HS-5 (cell line): ENCODE measurements at regions not wholly inside any gene's neighbourhood (a gene's known extent, or its start where the extent isn't known, plus 50 kb on each side); places are given as distances from the start of the nearest gene placed in this dataset.
"Not testable (repeated sequence)": the region's sequence is repeated elsewhere in the genome, so short reads cannot be mapped to it uniquely, and the experiment has no call there.

Source experiments
- DNase-seq: peaks from one replicate; pipeline ENCODE4 v3.0.0-alpha.2; 2012; ENCODE audit warnings: low read depth

DNA sequence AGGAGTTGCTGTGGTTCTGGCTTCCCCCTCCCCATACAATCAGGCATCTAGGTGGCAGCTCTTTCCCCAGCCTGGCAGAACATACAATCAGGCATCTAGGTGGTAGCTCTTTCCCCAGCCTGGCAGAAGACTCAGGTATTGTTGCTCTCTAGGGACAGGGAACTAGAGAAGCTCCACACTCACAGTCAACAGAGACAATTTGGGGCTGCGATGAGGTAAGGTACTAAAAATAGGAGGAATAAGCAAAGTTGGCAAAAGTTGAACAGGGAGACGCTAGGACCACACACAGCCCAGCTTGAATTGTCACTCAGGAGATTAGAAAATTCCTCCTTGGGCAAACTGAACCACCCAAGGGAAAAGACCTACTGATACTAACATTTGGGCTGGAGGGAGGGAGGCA lies 315.5 kb upstream of the CDH5 start:
- DNase-seq, result no peak

DNA sequence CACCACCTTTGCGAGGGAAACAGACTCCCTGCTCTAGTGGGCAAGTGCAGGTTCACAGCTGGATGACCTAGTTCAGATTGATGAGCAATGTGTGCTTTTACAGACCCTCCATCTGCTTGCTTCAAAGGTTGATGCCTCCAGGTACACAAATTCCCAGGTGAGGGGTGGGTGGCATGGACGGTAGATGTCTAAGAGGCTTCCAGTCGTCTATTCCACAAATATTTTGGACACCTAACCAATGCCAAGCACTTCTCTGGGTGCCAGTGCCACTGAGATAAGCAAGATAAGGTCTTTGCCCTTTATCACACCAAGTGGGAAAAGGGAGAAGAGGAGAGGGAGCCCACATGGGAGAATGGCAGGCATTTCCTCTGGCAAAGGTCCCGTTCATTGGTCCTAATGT lies 316.6 kb upstream of the CDH5 start:
- DNase-seq, result no peak

DNA sequence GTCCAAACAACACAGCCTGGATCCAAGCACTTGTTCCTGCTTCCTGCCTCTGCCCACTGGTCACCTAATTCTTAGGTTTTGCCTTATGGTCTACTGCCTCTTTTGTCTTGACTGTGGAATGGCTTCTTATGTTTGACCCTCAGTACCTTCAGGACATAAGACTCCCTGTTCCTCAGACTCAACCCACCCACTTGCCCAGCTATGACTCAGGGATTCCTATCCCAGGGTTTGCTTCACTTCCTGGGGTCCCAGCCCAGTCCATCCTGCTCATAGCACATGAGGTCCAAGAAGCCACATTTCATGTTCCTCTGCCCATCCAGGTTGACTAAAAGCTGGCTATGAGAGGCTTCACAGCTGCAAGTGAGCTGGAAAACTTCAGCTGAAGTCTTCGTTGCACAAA lies 320.9 kb upstream of the CDH5 start:
- no peak for DNase-seq

DNA sequence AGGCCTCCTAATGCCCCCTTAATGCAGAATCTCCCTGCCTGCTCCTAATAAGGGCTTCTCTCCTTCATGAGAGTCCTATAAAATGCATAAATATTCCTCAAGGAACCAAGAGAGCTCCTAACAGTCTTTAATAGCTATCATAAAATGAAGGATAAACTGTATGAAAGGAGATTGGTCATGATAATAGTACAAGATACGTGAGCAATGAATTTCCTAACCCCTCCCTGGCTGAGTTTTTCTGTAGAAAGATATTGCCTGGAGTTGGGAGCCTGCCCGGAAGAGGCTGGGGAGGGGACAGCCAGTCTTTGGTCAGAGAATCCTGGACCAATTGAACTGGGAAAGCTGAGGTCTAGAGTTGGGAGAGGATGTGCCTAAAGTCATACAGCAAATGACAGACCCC lies 321.9 kb upstream of the CDH5 start:
- DNase-seq, result no peak

DNA sequence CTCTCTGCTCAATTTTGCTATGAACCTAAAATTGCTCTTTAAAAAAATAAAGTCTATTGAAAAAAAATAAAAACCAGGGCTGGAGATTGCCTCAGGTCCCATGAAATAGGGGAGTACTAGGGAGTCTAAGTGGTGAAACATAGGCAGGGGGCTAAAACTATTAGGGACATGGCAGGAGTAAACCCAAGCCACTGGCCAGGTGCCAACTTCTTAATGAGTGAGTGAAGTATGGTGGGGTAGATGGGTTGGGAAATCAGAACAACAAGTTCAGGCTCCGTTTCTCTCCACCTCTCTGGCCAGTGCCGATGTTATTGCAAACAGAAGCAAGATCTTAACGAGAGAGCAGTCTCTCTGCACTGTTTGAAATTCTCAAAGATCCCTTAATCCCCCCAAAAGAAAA lies 322.4 kb upstream of the CDH5 start:
- DNase-seq, result no peak

DNA sequence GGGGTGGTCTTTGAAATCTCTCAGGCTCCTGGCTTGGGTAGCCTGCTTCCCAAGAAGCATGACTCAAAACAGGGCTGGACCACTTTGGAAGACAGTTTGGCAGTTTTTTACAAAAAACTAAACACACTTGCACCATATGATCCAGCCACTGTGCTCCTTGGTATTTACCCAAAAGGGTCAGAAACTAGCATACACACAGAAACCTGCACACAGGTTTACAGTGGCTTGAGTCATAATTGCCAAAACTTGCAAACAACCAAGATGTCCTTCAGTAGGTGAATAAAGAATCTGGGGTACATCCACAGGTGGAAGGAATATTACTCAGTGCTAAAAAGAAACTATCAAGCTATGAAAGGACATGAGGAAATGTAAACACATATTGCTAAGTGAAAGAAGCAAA lies 323.2 kb upstream of the CDH5 start:
- DNase-seq, result no peak

DNA sequence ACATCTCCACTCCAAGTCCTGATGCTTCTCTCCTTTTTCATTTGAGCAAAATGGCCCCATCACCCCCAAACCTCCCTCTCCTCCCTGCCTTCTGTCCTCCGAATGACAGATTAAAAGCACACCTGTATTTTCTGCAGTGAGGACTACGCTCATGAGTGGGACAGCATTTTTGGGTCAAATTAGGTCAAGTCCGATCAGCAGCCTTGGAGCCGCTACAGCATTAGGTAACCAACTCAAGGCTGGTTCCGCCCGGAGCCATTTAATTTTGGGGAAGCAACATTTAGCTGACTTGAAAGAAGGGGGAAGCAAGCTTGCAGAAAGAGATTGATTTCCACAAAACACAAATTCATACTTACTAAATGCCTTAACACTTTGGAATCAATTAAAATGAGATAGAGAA lies 324.1 kb upstream of the CDH5 start:
- DNase-seq, result no peak

DNA sequence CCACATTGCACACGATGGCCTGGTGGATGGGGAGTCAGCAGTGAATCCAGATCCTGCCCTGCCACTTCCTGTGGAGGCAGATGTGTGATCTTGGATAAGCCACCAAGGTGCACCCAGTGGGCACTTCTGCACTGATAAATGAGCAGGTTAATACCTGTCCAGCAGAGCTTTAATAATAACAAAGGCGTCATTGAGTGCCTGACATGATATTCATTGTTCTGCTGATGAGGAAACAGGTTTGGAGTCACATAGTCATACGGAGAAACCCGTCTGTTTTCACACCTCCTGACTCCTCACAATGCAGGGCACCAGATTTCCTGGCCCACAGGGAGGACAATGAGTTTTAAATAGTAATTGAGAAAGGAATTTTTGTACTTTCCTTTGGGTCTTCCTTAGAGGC lies 324.6 kb upstream of the CDH5 start:
- DNase-seq, result no peak

DNA sequence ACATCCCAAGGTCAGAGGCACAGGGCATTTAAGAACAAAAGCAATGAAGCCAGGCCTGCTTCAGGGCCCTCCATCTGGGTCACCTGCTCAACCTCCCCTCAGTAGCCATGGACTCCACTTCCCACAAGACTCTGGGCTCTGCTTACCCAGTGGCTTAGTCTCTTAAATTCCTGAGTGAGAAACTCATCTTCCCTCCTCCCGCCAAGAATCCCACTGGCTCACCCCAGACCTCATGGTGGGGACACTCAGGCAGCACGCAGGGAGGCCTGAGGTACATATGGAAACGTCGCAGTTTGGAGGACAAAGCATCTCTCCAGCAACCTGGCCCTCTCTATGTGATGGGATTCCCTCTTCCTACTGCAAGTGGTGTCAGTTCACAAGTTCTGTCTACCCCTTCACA lies 326.7 kb upstream of the CDH5 start:
- DNase-seq, result no peak

DNA sequence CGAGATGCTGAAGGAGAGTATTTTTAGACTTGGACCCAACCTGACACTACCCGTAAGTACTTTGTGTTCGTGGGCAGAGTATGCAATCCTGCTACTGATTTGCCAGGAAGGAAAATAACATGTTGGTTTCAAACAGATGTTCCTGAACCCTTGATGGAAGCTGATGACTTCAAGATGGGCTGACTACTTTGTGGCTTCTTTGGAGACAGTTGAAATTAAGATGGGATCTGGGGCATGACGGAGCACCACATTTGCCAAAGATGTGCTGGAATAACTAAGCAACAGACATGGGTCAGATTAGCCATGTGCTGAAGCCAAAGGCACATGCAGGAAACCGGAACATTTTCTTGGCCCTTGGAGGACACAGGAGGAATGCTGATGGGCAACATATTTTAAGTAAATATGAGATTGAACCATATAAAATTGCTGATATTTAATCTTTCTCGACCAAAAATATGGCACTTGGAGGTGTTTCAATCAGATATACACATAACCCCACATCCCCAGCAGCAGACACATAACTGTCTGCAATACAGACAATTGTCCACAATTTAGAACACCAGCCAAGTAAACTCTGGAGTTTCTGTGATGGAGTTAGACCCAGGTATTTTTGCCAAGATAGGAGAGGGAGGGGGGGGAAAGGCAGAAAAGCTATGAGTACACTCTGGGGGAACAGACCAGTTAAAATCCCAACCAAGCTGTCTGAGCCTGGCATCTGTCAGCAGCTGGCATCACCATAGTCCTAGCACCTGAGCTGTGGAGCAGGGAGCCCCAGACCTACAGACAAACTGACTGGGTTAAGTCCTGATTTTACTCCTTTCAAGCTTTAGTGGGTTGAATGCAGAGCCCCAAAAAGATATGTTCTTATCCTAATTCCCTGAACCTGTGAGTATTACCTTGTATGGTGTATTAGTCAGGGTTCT lies 329.4 kb upstream of the CDH5 start:
- no peak for DNase-seq

DNA sequence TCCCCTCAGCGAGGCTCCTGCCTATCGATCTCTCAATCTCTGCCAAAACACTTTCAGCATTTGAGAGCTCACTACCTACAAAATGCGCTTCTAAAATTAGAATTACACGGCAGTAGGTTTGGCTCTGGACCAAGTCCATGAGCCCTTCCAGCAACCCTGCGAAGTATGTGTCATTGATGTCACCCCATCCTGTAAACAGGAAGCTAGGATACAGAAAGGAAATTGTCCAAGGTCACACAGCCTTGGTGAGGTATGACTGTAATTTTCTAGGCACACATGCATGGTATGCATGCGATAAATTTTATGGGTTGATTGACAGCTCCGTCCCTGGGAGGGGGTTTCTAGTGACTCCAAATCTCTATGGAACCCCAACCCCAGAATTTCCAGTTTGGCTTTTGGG lies 330.3 kb upstream of the CDH5 start:
- DNase-seq, result no peak

DNA sequence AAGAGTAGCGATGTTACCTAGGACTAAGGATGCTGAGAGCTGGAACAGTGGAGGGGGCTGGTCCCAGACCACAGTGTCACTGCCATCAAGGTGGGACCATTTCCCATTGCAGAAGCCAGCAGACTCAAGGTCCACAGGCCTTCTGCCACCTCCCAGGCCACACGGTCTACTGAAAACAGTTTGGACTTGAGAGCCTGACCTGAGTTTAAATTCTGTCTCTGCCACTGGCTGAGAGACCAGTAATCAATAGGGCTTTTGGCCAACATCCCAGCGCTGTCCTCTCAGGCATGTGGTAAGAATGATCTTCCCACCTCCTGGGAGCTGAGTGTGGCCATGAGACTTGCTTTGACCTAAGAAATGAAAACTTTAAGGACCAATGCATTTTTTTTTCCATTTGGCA lies 331.4 kb upstream of the CDH5 start:
- DNase-seq, result no peak

DNA sequence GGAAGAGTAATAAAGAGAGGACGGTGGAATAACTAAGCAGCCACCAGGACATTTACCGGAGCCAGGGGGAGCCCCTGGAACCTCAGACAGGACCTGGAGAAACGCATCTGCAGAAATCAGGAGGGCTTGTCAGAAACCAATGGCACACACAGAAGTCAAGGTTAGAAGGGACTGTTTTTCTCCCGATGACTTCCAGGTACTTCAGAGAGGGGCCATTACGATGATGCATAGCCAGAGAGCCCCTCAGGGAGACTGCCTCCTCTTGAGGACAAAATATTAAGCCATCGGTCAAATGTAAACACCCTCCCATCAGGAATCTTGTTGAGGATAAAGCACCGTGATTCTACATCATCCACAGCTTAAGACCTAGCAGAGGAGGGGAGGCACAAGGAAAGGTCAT lies 333.6 kb upstream of the CDH5 start:
- no peak for DNase-seq

DNA sequence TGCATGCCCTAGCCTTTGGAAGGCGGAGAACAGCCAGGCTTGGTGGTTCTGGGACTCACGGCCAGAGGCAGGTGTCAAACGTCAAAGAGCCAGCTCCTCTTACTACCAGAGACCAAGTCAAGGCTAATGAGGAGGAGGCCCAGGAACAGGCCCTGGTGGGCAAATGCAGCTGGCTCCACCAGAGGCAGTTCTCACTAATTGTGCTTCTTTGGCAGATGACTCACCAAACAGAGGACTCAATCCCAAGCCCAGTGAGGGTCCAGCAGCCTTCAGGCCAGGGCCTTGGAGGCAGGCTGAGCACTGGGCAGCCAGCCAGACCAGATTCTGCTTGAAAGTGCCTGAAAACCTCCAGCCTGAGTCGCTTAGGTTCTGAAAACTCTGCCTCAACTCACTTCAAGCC lies 336.5 kb upstream of the CDH5 start:
- no peak for DNase-seq

DNA sequence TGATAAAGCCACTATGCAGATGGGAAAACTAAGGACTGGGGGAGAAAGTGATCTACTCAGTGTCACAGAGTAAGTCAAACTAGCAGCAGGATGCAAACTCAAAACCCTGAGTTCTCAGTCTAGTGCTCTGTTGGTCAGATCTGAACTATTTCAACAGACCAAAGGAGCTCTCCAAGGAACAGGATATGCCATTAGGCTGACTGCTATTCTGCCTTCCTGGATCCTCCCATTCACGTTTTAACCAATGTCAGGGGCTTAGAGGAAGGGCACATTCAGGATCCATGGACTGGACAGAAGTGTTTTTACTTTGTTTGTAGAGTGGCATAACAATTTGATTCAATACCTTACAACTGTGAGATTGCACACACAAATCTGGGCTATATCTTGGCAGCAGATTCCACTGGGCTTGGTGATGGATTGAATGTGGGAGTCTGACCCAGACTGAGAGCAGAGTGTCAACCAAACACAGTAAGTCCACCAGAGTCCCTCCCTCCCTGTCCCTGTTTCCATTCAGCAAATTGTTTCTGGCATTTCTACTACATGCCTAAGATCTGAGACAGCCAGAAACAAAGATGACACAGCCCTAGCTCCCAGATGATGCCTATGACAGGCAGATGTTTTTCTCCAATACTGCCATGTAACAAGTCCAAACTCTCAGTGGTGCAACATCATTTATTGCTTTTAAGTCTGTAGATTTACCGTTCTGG lies 337.8 kb upstream of the CDH5 start:
- peak; percentile 88 for DNase-seq

DNA sequence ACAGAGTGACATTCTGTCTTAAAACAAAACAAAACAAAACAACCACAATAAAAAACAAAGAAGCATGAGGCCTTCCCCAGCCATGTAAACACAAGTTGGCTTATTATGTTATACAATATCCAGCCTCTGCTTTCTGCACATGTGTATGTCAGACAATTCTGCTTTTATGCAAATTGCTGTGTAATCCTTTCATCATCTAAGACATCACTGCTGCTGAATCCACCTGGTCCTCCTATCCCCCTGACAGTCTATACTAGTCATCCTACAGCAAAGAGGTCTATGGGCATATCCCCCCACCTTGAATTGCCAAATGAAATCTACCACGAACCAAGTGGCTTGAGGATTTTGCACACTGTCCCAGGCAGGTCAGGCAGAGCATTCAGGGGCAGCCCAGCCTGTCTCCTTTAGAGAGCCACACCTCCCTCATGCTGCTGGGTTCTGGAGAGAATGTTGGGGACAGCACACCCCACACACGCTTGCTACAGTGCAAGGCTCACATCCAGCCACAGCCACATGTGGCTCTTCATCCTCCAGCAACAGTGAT lies 339.6 kb upstream of the CDH5 start:
- DNase-seq, result no peak

DNA sequence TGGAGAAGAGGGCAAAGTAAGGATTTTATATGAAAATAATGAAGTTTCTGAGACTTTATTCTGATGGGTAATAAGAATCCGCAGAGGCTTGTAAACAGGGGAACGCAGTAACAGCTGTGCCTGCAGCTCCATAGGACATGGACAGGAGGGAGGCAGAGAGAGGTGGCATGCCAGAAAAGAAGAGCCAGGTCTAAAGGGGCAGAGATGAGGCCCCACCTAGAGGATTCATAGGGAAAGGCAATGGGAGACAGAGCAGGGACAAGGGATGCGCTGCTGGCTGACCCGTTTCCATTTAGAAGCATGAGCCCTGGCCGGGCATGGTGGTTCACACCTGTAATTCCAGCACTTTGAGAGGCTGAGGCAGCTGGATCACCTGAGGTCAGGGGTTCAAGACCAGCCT lies 340.3 kb upstream of the CDH5 start:
- no peak for DNase-seq

DNA sequence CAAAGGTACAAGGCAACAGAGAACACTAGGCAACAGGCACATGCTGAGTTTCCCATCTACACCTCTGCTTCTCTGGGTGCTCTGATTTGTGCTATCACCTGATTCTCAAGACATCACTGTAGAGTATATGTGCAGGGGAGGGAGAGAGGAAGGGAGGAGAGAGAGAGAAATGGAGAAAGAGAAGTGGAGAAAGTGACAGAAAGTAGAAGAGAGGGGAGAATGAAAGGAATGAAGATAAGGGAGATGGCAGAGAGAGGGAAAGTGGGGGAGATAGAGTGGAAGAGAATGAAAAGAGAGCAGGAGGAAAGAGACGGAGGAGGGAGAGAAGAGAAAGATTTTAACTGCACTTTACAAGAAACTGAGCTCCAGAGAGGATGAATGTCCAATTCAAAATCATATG lies 340.7 kb upstream of the CDH5 start:
- no peak for DNase-seq

DNA sequence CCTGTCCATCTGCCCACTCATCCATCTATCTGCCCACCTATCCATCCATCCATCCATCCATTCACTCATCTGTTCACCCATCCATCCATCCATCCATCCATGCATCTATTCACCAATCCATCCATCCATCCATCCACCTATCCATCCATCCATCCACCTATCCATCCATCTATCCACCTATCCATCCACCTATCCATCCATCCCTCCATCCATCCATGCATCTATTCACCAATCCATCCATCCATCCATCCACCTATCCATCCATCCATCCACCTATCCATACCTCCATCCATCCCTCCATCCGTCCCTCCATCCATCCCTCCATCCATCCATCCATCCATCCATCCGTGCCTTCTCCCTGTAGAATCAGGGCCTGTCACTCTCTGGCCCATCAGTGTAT lies 341.9 kb upstream of the CDH5 start:
- DNase-seq, result not testable (repeated sequence)

DNA sequence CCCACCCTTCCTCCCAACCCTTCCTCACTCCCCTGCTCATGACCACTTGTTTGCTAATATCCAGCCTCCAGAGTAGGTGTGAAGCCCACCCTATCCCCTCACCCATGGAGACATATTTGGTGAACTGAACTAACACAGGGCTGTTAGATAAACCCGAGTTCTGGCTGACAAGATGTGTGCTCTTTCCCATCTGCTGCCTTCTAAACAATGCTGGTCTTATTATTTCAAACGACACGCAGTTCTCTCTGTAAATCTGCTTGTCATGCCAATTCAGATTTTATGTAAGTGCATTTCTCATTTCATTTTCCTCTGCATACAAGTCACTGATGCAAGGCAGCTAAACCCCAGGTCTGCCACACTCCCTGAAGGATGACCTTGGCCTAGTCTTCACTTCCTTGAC lies 343.0 kb upstream of the CDH5 start:
- no peak for DNase-seq

DNA sequence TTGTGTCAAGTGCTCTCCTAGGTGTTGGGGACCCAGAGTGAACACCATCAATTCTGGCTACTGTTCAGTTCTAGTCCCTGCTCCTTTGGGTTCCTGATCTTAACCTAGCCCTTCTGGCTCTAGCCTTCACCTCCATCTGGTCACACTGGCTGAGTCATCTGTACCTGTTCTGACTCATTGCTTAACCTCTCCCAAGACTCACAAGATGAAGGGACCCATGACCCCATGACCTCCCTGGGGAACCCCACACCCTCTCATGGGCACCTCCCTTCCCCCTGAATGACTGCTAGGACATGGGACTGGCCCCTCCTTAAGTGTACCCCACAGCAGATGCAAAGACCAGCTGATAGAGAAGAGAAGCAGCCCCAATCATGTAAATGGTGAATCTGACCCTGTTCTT lies 345.8 kb upstream of the CDH5 start:
- peak; percentile 44 for DNase-seq

DNA sequence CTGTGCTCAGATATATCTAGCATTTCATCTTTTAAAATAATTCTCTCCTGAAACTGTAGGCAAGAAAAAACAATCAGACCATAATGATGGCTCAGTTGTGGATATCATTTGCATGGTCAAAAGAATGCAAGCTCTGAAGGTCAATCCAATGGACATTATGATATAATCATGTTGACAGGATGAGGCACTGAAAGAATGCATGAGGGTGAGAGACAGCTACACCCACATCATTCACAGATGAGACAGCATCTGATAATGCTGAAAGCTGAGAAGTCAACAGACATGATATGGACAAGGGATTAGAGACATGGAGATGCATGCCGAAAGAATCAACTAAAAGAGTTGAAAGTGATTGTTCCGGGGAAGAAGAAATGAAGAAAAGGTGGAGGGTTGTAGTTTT lies 346.4 kb upstream of the CDH5 start:
- DNase-seq, result peak; percentile 32

DNA sequence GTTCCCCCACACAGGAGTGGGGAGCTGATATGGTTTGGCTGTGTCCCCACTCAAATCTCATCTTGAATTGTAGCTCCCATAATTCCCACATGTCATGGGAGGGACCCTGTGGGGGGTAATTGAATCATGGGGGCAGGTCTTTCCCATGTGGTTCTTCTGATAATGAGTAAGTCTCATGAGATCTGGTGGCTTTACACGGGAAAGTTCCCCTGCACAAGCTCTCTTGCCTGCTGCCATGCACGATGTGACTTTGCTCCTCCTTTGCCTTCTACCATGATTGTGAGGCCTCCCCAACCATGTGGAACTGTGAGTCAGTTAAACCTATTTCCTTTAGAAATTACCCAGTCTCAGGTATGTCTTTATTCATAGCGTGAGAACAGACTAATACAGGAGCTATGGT lies 347.0 kb upstream of the CDH5 start:
- not testable (repeated sequence) for DNase-seq
